ENCODE measurements at regions not wholly inside any gene's neighbourhood (a gene's known extent, or its start where the extent isn't known, plus 50 kb on each side); places are given as distances from the start of the nearest gene placed in this dataset.

DNA sequence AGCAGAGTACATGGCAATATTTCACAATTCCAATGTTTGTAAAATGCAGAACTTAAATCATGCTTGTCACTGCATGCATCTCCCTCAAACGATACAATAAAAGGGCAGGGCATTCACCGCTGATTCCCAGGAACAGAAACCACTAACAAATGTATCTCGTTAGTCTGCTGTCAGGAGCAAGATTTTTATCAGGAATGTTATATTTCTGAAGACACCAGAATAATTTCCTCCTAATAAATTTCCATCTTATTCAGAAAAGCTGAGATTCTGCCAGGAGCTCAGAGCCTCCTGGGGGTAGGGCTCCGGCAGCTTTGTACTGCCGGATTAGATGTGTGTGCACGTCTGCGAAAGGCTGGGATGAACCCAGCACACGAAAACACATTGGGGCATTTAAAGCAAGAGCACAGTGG lies 54.0 kb upstream of the LDB2 start:
- TF ChIP-seq HDAC6 (IDR thresholded peaks at IDR 0.05; ENCODE audit: unreplicated experiment) (no peak), CHD4 (IDR thresholded peaks at IDR 0.05) (no peak), YY1 (IDR thresholded peaks at IDR 0.05; ENCODE audit: low read depth, low read length) (no peak), RAD21 (IDR thresholded peaks at IDR 0.05; ENCODE audit: insufficient read depth, low read depth, low read length) (no peak), POLR2A (IDR thresholded peaks at IDR 0.05; ENCODE audit: low read depth, low read length) (no peak), NFXL1 (IDR thresholded peaks at IDR 0.05; ENCODE audit: borderline replicate concordance) (no peak), RFX5 (IDR thresholded peaks at IDR 0.05; ENCODE audit: low read depth, low read length) (no peak), FOXM1 (IDR thresholded peaks at IDR 0.05; ENCODE audit: low read depth, low read length) (no peak), ETV6 (conservative IDR thresholded peaks at IDR 0.05 in 1 of 2, IDR thresholded peaks at IDR 0.05 in 1 of 2; ENCODE audit: borderline replicate concordance in 1 of 2, low read depth in 1 of 2) (no peak)
- TF ChIP-seq, protein P1, sequence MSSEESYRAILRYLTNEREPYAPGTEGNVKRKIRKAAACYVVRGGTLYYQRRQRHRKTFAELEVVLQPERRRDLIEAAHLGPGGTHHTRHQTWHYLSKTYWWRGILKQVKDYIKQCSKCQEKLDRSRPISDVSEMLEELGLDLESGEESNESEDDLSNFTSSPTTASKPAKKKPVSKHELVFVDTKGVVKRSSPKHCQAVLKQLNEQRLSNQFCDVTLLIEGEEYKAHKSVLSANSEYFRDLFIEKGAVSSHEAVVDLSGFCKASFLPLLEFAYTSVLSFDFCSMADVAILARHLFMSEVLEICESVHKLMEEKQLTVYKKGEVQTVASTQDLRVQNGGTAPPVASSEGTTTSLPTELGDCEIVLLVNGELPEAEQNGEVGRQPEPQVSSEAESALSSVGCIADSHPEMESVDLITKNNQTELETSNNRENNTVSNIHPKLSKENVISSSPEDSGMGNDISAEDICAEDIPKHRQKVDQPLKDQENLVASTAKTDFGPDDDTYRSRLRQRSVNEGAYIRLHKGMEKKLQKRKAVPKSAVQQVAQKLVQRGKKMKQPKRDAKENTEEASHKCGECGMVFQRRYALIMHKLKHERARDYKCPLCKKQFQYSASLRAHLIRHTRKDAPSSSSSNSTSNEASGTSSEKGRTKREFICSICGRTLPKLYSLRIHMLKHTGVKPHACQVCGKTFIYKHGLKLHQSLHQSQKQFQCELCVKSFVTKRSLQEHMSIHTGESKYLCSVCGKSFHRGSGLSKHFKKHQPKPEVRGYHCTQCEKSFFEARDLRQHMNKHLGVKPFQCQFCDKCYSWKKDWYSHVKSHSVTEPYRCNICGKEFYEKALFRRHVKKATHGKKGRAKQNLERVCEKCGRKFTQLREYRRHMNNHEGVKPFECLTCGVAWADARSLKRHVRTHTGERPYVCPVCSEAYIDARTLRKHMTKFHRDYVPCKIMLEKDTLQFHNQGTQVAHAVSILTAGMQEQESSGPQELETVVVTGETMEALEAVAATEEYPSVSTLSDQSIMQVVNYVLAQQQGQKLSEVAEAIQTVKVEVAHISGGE (CRISPR knock-in tag; IDR thresholded peaks at IDR 0.05), result no peak
- TF ChIP-seq, protein P2, sequence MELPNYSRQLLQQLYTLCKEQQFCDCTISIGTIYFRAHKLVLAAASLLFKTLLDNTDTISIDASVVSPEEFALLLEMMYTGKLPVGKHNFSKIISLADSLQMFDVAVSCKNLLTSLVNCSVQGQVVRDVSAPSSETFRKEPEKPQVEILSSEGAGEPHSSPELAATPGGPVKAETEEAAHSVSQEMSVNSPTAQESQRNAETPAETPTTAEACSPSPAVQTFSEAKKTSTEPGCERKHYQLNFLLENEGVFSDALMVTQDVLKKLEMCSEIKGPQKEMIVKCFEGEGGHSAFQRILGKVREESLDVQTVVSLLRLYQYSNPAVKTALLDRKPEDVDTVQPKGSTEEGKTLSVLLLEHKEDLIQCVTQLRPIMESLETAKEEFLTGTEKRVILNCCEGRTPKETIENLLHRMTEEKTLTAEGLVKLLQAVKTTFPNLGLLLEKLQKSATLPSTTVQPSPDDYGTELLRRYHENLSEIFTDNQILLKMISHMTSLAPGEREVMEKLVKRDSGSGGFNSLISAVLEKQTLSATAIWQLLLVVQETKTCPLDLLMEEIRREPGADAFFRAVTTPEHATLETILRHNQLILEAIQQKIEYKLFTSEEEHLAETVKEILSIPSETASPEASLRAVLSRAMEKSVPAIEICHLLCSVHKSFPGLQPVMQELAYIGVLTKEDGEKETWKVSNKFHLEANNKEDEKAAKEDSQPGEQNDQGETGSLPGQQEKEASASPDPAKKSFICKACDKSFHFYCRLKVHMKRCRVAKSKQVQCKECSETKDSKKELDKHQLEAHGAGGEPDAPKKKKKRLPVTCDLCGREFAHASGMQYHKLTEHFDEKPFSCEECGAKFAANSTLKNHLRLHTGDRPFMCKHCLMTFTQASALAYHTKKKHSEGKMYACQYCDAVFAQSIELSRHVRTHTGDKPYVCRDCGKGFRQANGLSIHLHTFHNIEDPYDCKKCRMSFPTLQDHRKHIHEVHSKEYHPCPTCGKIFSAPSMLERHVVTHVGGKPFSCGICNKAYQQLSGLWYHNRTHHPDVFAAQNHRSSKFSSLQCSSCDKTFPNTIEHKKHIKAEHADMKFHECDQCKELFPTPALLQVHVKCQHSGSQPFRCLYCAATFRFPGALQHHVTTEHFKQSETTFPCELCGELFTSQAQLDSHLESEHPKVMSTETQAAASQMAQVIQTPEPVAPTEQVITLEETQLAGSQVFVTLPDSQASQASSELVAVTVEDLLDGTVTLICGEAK (IDR thresholded peaks at IDR 0.05; ENCODE audit: borderline replicate concordance), result no peak
- TF ChIP-seq, protein P3, sequence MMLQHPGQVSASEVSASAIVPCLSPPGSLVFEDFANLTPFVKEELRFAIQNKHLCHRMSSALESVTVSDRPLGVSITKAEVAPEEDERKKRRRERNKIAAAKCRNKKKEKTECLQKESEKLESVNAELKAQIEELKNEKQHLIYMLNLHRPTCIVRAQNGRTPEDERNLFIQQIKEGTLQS (IDR thresholded peaks at IDR 0.05; ENCODE audit: borderline replicate concordance, extremely low read depth, low read depth, low read length), result no peak
